HG03108 (cell line): ENCODE measurements at regions not wholly inside any gene's neighbourhood (a gene's known extent, or its start where the extent isn't known, plus 50 kb on each side); places are given as distances from the start of the nearest gene placed in this dataset.
A peak's percentile ranks its signal among the peaks of the same experiment; 100 is the strongest.

Experiments
- ATAC-seq: cut with Tn5 transposase; IDR thresholded peaks from one replicate; pipeline ENCODE4 v1.9.1; 2021; ENCODE audit warnings: moderate library complexity; ENCODE audit not compliant: unreplicated experiment

- no peak for ATAC-seq
Measured at GRCh38 chr3:30350901-30351300, 255.5 kb upstream of the TGFBR2 start.

- ATAC-seq = no peak
Measured at GRCh38 chr3:30352410-30353318, 253.7 kb upstream of the TGFBR2 start.

- peak; percentile 100 for ATAC-seq
Measured at GRCh38 chr3:30353711-30354467, 252.5 kb upstream of the TGFBR2 start.

- no peak for ATAC-seq
Measured at GRCh38 chr3:30354513-30354912, 251.9 kb upstream of the TGFBR2 start.

GRCh38 chr3:30354972-30355371 is 251.4 kb upstream of the TGFBR2 start:
- ATAC-seq = no peak

- no peak for ATAC-seq
Measured at GRCh38 chr3:30355622-30356021, 250.8 kb upstream of the TGFBR2 start.

- ATAC-seq = no peak
Measured at GRCh38 chr3:30356866-30357753, 249.3 kb upstream of the TGFBR2 start.

GRCh38 chr3:30357897-30358296 is 248.5 kb upstream of the TGFBR2 start:
- no peak for ATAC-seq

GRCh38 chr3:30358871-30359270 is 247.5 kb upstream of the TGFBR2 start:
- ATAC-seq = no peak

GRCh38 chr3:30368978-30369377 is 237.4 kb upstream of the TGFBR2 start:
- no peak for ATAC-seq

GRCh38 chr3:30370681-30371271 is 235.6 kb upstream of the TGFBR2 start:
- ATAC-seq = no peak

GRCh38 chr3:30372837-30373236 is 233.6 kb upstream of the TGFBR2 start:
- no peak for ATAC-seq

- no peak for ATAC-seq
Measured at GRCh38 chr3:30384546-30385072, 221.8 kb upstream of the TGFBR2 start.

GRCh38 chr3:30393079-30393478 is 213.3 kb upstream of the TGFBR2 start:
- ATAC-seq = no peak

GRCh38 chr3:30397030-30397429 is 209.4 kb upstream of the TGFBR2 start:
- ATAC-seq = no peak

GRCh38 chr3:30399394-30400181 is 206.8 kb upstream of the TGFBR2 start:
- ATAC-seq = no peak

GRCh38 chr3:30400926-30401325 is 205.5 kb upstream of the TGFBR2 start:
- no peak for ATAC-seq

- ATAC-seq = no peak
Measured at GRCh38 chr3:30401971-30402370, 204.4 kb upstream of the TGFBR2 start.

- ATAC-seq = no peak
Measured at GRCh38 chr3:30407651-30408050, 198.8 kb upstream of the TGFBR2 start.

GRCh38 chr3:30408105-30408557 is 198.3 kb upstream of the TGFBR2 start:
- ATAC-seq = no peak
